ENCODE measurements at regions not wholly inside any gene's neighbourhood (a gene's known extent, or its start where the extent isn't known, plus 50 kb on each side); places are given as distances from the start of the nearest gene placed in this dataset.

DNA sequence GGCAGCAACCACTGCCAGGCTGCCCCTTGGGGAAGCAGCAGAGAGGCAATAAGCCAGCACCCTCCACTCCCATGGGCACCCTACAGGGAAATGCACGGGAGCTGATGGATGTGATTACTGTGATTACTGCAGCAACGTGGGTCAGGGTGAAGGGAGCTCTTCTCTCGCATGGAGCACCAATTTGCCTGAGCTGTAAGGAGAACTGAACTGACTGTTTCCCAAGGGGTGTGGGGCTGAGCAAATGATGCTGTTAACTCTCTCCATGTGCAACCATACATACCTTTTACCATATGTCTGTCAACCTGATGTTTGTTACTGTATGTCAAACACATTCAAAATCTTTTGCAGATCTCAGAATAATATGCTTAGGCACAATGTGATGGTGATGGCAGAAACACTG is 680.6 kb downstream of the SQOR start:
- no peak overlapping the region for H3K56ac ChIP-seq (ENCODE audit: insufficient read length, low read depth, low read length)
- H2BK12ac ChIP-seq (ENCODE audit: insufficient read length, low read depth, low read length): no peak overlapping the region
- H4K8ac ChIP-seq (replicated peaks; ENCODE audit: insufficient read length, low read depth, low read length): no peak overlapping the region
- no peaks in the 10 kb centered on the region for H3K79me2 ChIP-seq (ENCODE audit: insufficient read depth, low read length)
- H4K5ac ChIP-seq (ENCODE audit: insufficient read length, low read depth, low read length): no peak overlapping the region
- no peak overlapping the region for H3K27ac ChIP-seq (ENCODE audit: insufficient read length, low read depth, low read length)
- no peak for DNase-seq
- no peak overlapping the region for H2BK15ac ChIP-seq (ENCODE audit: low read depth, low read length)
- H3K36me3 Mint-ChIP-seq (ENCODE audit: insufficient read depth in 1 of 3, low read depth in 3 of 3): no peaks in the 10 kb centered on the region
- no peak overlapping the region; a peak in 1 of 7 replicates for H3K27ac Mint-ChIP-seq
- no peaks in the 10 kb centered on the region for H3K27me3 Mint-ChIP-seq (ENCODE audit: low read depth)
- TF ChIP-seq, protein P1, sequence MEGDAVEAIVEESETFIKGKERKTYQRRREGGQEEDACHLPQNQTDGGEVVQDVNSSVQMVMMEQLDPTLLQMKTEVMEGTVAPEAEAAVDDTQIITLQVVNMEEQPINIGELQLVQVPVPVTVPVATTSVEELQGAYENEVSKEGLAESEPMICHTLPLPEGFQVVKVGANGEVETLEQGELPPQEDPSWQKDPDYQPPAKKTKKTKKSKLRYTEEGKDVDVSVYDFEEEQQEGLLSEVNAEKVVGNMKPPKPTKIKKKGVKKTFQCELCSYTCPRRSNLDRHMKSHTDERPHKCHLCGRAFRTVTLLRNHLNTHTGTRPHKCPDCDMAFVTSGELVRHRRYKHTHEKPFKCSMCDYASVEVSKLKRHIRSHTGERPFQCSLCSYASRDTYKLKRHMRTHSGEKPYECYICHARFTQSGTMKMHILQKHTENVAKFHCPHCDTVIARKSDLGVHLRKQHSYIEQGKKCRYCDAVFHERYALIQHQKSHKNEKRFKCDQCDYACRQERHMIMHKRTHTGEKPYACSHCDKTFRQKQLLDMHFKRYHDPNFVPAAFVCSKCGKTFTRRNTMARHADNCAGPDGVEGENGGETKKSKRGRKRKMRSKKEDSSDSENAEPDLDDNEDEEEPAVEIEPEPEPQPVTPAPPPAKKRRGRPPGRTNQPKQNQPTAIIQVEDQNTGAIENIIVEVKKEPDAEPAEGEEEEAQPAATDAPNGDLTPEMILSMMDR (conservative IDR thresholded peaks at IDR 0.05): no peak
- no peak overlapping the region for H2BK120ac ChIP-seq (ENCODE audit: low read depth, low read length, poor library complexity, severe bottlenecking)
- WGBS (ENCODE audit: extremely low coverage, insufficient read length, low lambda C conversion rate): no CpG with 5 or more reads among the region's 3 CpGs
- H3K9ac ChIP-seq (ENCODE audit: extremely low read depth, insufficient read length, low read length): no peak overlapping the region
- H3K79me1 ChIP-seq (ENCODE audit: insufficient read depth, low read depth, low read length, poor library complexity, severe bottlenecking): no peaks in the 10 kb centered on the region
- no peak overlapping the region for H2BK5ac ChIP-seq (ENCODE audit: insufficient read length, low read length)
- no peaks in the 10 kb centered on the region for H3K4me1 ChIP-seq (ENCODE audit: insufficient read depth, low read length)
- H4K20me1 ChIP-seq (ENCODE audit: control insufficient read depth, insufficient read depth, insufficient read length): no peaks in the 10 kb centered on the region
- no peak overlapping the region for H3T11ph ChIP-seq (ENCODE audit: low read length)
- H3K4me3 Mint-ChIP-seq: no peak overlapping the region
- no peak overlapping the region for H3K4me2 ChIP-seq (ENCODE audit: insufficient read depth, insufficient read length, low read length)
- H3K23ac ChIP-seq (ENCODE audit: insufficient read length, low read depth, low read length): no peak overlapping the region
- no peaks in the 10 kb centered on the region for H3K9me3 ChIP-seq (ENCODE audit: control insufficient read depth, low read depth, low read length)
- H3K23me2 ChIP-seq (ENCODE audit: insufficient read length, low read depth, low read length, poor library complexity, severe bottlenecking): no peaks in the 10 kb centered on the region
- H3K4me1 Mint-ChIP-seq: peaks cover 4 to 6% of the 10 kb centered on the region in 2 experiments; a peak in 3 of 4 replicates
- no peak overlapping the region for H3K18ac ChIP-seq (ENCODE audit: insufficient read length, low read depth, low read length)
- H2AFZ ChIP-seq (ENCODE audit: low read length): no peak overlapping the region
- no peak overlapping the region for H3K14ac ChIP-seq (ENCODE audit: insufficient read depth, low read length)
- no peaks in the 10 kb centered on the region for H3K9me3 Mint-ChIP-seq
- no peak overlapping the region for H4K91ac ChIP-seq (ENCODE audit: insufficient read length, low read depth, low read length)
- H3K27me3 ChIP-seq (ENCODE audit: insufficient read depth, low read length): no peaks in the 10 kb centered on the region
- H2BK20ac ChIP-seq (ENCODE audit: low read depth, low read length, poor library complexity, severe bottlenecking): no peak overlapping the region
- no peak overlapping the region for H3K4ac ChIP-seq (ENCODE audit: low read depth, low read length)
- H2AK5ac ChIP-seq (ENCODE audit: insufficient read length, low read length): no peak overlapping the region

All from H9 (cell line).